ENCODE measurements at regions not wholly inside any gene's neighbourhood (a gene's known extent, or its start where the extent isn't known, plus 50 kb on each side); places are given as distances from the start of the nearest gene placed in this dataset.
"Not testable (repeated sequence)": the region's sequence is repeated elsewhere in the genome, so short reads cannot be mapped to it uniquely, and the experiment has no call there.

GRCh38 chrX:129091097-129091496 lies 432.2 kb downstream of the SMARCA1 start:
- DNase-seq (ENCODE audit: extremely low read depth, low read depth) = no peak

DNA sequence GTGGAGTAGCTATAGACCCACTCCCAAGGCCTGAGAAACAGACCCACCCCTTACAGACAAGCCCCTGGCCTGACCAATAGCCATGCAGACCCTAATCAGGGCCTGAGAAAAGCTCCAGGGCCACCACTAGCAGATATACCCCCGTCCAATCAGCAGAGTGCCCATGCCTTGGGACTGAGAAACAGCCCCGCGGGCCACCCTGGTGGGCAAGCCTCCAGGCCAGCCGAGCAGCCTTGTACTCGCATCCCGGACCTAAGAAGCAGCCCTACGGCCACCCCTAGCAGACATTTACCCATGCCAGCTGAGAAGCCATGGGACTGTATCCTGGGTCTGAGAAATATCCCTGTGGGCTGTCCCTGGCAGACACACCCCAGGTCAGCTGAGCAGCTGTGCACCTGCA lies 436.5 kb downstream of the SMARCA1 start:
- no peak for DNase-seq (ENCODE audit: extremely low read depth, low read depth)

DNA sequence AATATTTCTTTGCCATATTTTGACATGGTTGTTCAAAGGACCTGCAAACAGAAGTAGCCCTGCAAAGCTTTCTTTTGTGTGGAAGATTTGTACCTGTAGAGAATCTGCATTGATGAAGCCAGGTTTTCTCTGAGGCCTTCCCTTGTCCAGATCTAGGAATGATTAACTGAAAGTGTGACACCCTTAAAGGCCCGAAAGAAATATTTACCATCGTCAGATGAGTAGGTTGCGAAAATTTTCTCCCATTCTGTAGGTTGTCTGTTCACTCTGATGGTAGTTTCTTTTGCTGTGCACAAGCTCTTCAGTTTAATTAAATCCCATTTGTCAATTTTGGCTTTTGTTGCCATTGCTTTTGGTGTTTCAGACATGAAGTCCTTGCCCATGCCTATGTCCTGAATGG lies 439.0 kb downstream of the SMARCA1 start:
- not testable (repeated sequence) for DNase-seq (ENCODE audit: extremely low read depth, low read depth)

GRCh38 chrX:129077424-129078170 lies 445.7 kb downstream of the SMARCA1 start:
- DNase-seq (ENCODE audit: extremely low read depth, low read depth) = no peak

- no peak for DNase-seq (ENCODE audit: extremely low read depth, low read depth)
These were observed 451.9 kb downstream of the SMARCA1 start for GRCh38 chrX:129071390-129071789.

GRCh38 chrX:129065895-129066294 lies 457.4 kb downstream of the SMARCA1 start:
- DNase-seq (ENCODE audit: extremely low read depth, low read depth) = no peak

GRCh38 chrX:129058405-129058804 lies 464.9 kb downstream of the SMARCA1 start:
- DNase-seq (ENCODE audit: extremely low read depth, low read depth) = no peak

DNA sequence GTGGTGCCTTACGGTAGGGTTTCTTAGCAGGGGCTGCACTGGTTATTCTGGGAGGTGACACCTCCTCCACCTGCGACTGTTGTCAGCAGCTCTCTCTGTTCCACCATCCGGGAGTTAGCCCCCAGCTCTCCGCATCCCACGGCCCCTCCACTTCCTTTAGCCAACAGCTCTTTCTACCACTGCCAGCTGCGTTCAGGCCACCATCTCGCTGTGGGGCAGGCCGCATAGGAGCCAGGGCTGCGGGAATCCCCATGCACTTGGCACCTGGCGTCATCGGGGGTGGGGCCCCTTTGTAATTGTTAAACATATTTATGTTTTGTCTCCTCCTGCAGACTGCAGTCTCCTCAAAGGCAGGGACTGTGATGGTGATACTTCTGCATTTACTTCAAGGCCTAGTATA lies 480.2 kb downstream of the SMARCA1 start:
- no peak for DNase-seq (ENCODE audit: extremely low read depth, low read depth)

DNA sequence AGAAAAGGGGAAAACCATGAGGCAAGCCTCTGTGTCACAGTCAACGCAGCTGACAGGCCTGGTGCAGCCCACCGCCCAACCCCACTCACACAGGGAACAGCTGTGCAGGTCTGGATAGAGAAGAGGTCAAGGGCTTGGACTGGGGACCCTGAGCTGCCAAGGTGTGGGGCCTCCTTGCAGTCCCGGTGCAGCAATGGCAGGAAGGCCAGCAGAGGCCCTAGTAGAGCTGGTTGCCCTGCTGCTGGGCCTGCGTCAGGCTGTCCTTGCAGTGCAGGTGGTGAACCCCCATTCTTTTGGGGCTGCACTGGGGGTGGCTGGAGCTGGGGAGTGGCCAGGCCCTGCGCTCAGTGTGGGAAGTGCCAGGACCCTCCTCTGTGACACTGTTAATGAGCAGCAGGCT lies 482.0 kb downstream of the SMARCA1 start:
- no peak for DNase-seq (ENCODE audit: extremely low read depth, low read depth)

DNA sequence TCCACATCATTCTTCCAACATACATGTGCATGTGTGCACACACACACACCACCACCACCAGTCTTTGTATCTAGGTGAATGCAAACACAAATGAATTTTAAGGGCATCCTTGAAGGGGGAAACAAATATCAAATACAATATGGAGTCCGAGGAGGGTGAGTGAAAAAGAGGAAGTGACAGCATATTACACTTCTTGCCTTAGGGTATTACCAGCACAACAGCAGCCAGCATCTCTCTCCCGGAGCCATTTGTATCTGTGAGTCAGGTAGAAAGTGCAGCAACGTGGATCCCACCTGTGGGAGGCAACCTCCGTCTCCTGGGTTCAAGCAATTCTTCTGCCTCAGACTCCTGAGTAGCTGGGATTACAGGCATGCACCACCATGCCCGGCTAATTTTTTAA lies 483.2 kb downstream of the SMARCA1 start:
- DNase-seq (ENCODE audit: extremely low read depth, low read depth) = no peak

DNA sequence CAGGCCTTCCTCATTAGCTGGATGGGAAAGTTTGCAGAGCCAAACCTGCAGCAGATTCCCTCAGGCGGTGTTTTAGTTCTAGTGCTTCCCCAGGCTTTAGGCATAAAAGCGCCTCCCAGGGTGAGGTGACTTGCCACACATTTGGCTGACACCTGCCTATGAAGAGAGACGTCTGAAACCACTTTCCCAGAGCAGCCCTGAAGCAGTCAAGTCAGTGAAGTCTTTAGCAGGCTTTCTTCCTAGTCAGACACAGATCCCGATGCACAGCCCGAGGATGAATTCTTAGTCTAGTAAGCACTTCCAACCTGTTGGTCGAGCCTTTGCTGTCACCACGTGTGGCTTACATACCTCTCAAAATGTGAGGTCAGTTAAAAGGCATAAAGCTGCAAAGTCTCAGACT lies 484.1 kb downstream of the SMARCA1 start:
- no peak for DNase-seq (ENCODE audit: extremely low read depth, low read depth)

- no peak for DNase-seq (ENCODE audit: extremely low read depth, low read depth)
These were observed 485.9 kb downstream of the SMARCA1 start for GRCh38 chrX:129037389-129037788.

GRCh38 chrX:129035180-129035579 lies 488.1 kb downstream of the SMARCA1 start:
- DNase-seq (ENCODE audit: extremely low read depth, low read depth) = no peak

GRCh38 chrX:129034196-129034595 lies 489.1 kb downstream of the SMARCA1 start:
- DNase-seq (ENCODE audit: extremely low read depth, low read depth) = no peak

DNA sequence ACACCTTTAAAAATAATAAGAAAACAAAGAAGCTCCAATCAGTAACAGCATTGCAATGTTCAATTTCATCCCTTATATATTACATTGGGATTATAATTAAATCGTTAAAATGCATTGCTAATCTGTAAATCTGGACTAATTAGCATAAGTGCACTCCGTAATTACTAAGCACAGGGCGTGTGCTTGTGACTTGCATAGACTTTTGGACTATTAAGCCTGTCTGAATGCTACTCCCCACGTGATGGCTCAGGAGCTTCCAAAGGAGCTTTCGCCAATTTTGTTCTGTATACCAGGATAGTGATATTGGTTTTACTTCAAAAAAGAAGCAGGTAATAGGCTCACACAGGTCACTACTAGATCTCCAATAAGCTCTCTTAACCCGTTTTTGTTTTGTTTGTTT lies 497.1 kb downstream of the SMARCA1 start:
- no peak for DNase-seq (ENCODE audit: extremely low read depth, low read depth)

DNA sequence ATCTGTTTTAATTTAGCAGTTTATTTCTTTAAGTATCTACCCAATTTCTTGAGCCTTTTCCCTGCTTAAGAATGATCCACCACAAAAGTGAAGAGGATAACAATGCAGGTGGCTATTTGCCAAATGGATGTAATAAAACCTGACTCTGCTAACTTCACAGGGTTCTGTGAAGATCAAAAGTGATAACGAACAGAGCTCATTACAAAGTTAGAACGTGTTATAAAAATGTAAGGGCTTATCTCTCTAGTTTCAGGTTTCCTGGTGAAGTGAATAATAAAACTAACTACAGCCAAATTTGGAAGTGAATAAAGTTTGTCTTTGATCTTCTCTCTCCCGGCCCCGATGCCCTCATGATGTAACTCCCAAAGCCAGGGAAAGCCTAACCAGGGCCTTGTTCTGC lies 497.9 kb downstream of the SMARCA1 start:
- DNase-seq (ENCODE audit: extremely low read depth, low read depth) = no peak

- no peak for DNase-seq (ENCODE audit: extremely low read depth, low read depth)
These were observed 503.9 kb downstream of the SMARCA1 start for GRCh38 chrX:129019412-129019811.

DNA sequence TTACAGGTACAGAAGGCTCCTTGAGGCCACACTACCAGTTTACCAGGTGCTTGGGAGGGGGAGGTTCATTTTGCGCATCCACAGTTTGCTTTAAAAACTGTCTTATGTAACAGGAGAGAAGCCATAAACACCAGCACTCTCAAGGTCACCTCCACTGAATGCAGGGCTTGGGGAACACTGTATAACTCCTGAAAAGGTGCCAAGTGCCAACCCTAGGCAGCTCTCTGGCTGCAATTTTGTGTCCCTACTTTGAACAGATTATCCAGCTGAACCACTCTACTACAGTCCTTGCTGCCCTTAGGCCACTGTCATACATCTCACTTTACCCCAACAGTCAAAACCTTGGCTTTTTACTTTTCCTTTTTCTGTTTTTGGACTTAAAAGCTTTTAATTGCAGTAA lies 507.9 kb downstream of the SMARCA1 start:
- DNase-seq (ENCODE audit: extremely low read depth, low read depth) = no peak

DNA sequence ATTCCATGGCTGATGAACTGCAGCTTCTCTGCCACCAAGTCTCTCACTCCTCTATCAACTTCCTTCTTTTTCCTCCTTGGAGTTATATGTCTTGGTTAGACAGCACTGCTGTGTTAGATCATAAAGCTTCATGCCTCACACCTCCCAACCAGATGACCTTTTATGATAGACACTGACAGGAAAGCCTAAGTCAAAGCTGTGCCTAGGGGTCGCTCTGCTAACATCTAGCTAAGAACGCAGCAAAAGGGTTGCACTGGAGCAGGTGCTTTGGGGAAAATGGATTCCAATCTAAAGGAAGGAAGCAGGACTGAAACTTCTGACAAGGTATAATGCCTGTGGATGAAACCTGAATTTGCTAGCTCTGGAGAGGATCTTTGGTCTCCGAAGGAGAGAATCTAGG lies 509.7 kb downstream of the SMARCA1 start:
- no peak for DNase-seq (ENCODE audit: extremely low read depth, low read depth)

DNA sequence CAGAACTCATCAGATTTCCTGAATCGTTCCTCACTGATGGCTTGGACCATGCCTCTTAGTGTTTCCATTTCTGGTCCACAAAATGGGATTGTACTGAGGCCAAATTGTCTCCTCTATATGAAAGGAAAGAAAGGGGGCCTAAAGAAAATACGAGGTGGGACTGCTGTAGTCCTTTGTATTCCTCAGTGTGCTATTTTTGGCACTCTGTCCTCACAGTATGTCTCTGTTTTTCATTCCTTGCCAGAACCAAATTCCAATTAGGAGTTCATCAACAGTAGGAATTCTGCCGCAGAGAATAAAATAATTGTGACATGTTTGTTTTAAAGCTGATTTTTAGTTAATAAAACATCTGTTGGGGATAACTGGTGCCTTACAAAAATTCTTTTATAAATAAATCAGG lies 515.7 kb downstream of the SMARCA1 start:
- DNase-seq (ENCODE audit: extremely low read depth, low read depth) = no peak

DNA sequence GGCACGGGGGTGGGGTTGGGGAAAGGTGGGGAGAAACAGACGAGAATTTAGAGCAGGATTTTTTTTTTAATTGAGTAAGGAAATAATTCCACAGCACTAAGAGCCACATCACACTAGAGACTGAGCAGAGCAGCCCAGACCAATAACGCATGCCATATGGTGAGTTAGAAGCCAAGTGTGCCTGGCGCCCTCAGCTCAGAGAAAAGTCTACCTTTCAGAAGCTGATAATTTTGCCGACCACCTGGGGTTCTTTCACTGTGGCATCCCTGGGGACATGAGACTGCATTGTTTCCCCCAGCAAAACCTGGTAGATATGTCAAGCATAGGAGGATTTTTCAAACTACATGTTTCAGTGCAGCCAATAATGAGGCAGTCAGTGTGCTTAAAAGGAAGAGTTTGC lies 516.8 kb downstream of the SMARCA1 start:
- no peak for DNase-seq (ENCODE audit: extremely low read depth, low read depth)

DNA sequence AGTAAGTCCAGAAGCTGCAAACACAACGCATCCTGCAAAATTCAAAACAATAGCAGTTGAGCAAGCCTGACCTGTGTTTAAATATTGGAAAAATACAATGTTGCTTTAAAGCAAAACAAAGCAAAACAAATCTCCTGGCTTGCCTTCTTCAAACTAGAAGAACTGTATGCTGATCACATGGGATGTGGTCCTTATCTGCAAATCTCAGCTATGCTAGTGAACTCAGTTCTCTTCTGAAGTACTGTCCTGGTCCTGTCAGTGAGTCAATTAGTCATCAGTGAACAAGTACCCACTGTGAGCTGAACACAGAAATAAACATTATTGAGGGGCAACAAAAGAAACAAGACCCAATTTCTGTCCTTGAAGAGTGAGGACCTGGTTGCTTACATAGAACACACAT lies 522.5 kb downstream of the SMARCA1 start:
- no peak for DNase-seq (ENCODE audit: extremely low read depth, low read depth)

DNA sequence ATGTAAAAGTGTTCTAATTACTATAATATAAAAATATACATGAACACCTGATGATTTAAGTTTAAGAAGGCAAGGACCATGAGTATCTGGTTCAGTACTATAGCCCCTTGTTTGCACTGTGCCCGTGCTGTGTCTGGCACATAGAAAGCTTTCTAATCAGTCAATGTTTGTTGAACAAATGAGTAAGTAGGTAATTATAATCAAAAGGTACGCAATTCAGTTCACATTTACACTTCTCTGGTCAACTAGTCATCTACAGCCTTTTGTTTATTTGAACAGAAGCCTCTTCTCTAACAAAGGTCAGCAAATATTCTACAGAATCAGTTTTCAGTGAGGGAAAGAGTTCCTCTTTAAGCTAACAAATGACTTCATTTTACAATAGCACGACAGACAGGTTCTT lies 523.3 kb downstream of the SMARCA1 start:
- no peak for DNase-seq (ENCODE audit: extremely low read depth, low read depth)

All from NCI-H460 (cell line).